Activated B cell treated with CpG ODN at 0.5 μM for 24 hours (primary cell): ENCODE measurements at regions not wholly inside any gene's neighbourhood (a gene's known extent, or its start where the extent isn't known, plus 50 kb on each side); places are given as distances from the start of the nearest gene placed in this dataset.

ENCODE experiments used
- ATAC-seq: fragments of 200-7000 bp; cut with Tn5 transposase; one replicate; pipeline ENCODE4 v1.10.0; 2021; ENCODE audit warnings: low read depth, mild to moderate bottlenecking, moderate library complexity
- CTCF ChIA-PET: fragments of 350-600 bp; sonication (Branson Sonifier 250); formaldehyde crosslinking; loops from one replicate; lab custom pipeline; 2021; ENCODE audit warnings: antibody characterized with exemption; lab: Charles Lee
- POLR2A ChIA-PET: fragments of 350-600 bp; sonication (Branson Sonifier 250); formaldehyde crosslinking; loops from one replicate; lab custom pipeline; 2021; ENCODE audit warnings: antibody characterized with exemption; lab: Charles Lee
- DNase-seq: peaks from one replicate; pipeline ENCODE4 v3.0.0; 2022
- H3K27ac Mint-ChIP-seq: one replicate; pipeline ENCODE4 v1.8.0; 2020; ENCODE audit warnings: mixed read lengths
- H3K27me3 Mint-ChIP-seq: one replicate; pipeline ENCODE4 v1.8.0; 2021; ENCODE audit warnings: mixed read lengths
- H3K36me3 Mint-ChIP-seq: one replicate; pipeline ENCODE4 v1.8.0; 2021; ENCODE audit warnings: low read depth, mixed read lengths
- H3K4me1 Mint-ChIP-seq: one replicate; pipeline ENCODE4 v1.8.0; 2021; ENCODE audit warnings: mixed read lengths
- H3K4me3 Mint-ChIP-seq: one replicate; pipeline ENCODE4 v1.8.0; 2020; ENCODE audit warnings: mild to moderate bottlenecking, mixed read lengths
- H3K9me3 Mint-ChIP-seq: one replicate; pipeline ENCODE4 v1.8.0; 2020; ENCODE audit warnings: mixed read lengths
- CTCF ChIP-seq: fragments of 200-600 bp; IDR thresholded peaks from one replicate; pipeline ENCODE4 v1.8.0; 2022; ENCODE audit warnings: antibody characterized with exemption, mild to moderate bottlenecking
- intact Hi-C: fragments of 100-400 bp; cut with micrococcal nuclease; formaldehyde crosslinking; loops from one replicate; pipeline ENCODE4 v1.15.1; 2024

- no peaks in the 10 kb centered on the region for H3K27me3 Mint-ChIP-seq
- H3K27ac Mint-ChIP-seq: no peak overlapping the region
- ATAC-seq (no peak), DNase-seq (no peak)
- ChIA-PET POLR2A (no interaction called here), CTCF (interaction anchor here (1.2 kb wide), 1 partner anchor 1032 kb away, joined by 6 read pairs; no protein-coding TSS in a partner anchor)
- no peak overlapping the region for H3K4me3 Mint-ChIP-seq
- no peaks in the 10 kb centered on the region for H3K4me1 Mint-ChIP-seq
- no peak for TF ChIP-seq CTCF
- intact Hi-C loops: loop anchor here (1.0 to 2.0 kb wide), 2 partner anchors 1032 to 1581 kb away; no protein-coding TSS in a partner anchor
- H3K36me3 Mint-ChIP-seq: no peaks in the 10 kb centered on the region
- H3K9me3 Mint-ChIP-seq: no peaks in the 10 kb centered on the region
Observed at GRCh38 chr13:65656740-65657329, 1573.3 kb downstream of the PCDH9 start.

DNA sequence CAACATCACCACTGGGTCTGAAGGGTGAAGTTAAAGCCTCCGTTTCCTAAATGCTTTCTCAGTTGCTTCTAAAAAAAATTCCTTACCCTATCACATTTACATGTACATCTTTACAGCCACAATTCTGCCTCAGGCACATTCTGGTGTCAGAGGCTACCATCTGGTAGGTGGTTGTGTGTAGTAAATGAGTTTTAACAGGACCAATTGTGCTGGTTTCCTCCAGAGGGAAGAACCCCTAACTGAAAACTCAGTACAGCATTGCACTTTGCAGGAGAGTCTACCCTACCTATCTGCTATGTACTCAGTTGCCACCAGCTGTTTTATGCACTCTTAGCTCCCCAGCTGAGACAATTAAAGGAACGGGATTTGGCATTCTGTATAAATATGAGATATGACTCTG is 1576.5 kb downstream of the PCDH9 start:
- no peaks in the 10 kb centered on the region for H3K36me3 Mint-ChIP-seq
- H3K9me3 Mint-ChIP-seq: no peaks in the 10 kb centered on the region
- TF ChIP-seq CTCF: no peak
- no peak for DNase-seq
- no peaks in the 10 kb centered on the region for H3K4me1 Mint-ChIP-seq
- ChIA-PET POLR2A (no interaction called here), CTCF (no interaction called here)
- intact Hi-C loops: no loop called here
- H3K4me3 Mint-ChIP-seq: no peak overlapping the region
- H3K27ac Mint-ChIP-seq: no peak overlapping the region
- H3K27me3 Mint-ChIP-seq: no peaks in the 10 kb centered on the region
- no peak for ATAC-seq

DNA sequence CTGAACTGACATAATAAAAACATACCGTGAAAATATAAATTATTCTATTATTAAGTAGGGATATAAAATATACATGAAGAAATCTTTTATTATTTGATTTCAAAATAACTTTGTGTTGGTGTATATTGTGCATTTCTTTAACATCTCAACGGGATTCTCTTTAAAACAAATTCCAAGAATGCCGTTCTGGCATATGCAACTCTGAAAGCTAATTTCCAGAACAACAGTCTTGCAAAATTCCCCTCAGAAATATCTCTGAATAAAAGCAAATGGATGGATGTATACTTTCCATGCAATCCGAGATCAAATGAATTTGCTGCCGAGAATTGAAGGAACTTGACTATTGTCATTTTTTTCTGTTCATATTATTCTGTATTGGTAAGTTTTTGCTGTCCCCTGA is 1579.8 kb downstream of the PCDH9 start:
- ChIA-PET CTCF (no interaction called here), POLR2A (no interaction called here)

GRCh38 chr13:65642996-65643395 is 1587.1 kb downstream of the PCDH9 start:
- Mint-ChIP-seq H3K4me1 (no peaks in the 10 kb centered on the region), H3K27me3 (no peaks in the 10 kb centered on the region), H3K4me3 (no peak overlapping the region), H3K27ac (no peak overlapping the region), H3K36me3 (no peaks in the 10 kb centered on the region), H3K9me3 (no peaks in the 10 kb centered on the region)
- DNase-seq (no peak), ATAC-seq (no peak)
- ChIA-PET POLR2A (no interaction called here), CTCF (no interaction called here)
- intact Hi-C loops: no loop called here
- no peak for TF ChIP-seq CTCF

More for the DNA sequence above, 1579.8 kb downstream of the PCDH9 start:
- intact Hi-C loops: no loop called here
- H3K4me3 Mint-ChIP-seq: no peak overlapping the region
- ATAC-seq (no peak), DNase-seq (no peak)
- no peaks in the 10 kb centered on the region for H3K36me3 Mint-ChIP-seq
- H3K9me3 Mint-ChIP-seq: no peaks in the 10 kb centered on the region
- TF ChIP-seq CTCF: no peak
- no peak overlapping the region for H3K27ac Mint-ChIP-seq
- no peaks in the 10 kb centered on the region for H3K27me3 Mint-ChIP-seq
- no peaks in the 10 kb centered on the region for H3K4me1 Mint-ChIP-seq

GRCh38 chr13:65642301-65642700 is 1587.8 kb downstream of the PCDH9 start:
- Mint-ChIP-seq H3K27ac (no peak overlapping the region), H3K9me3 (no peaks in the 10 kb centered on the region), H3K27me3 (no peaks in the 10 kb centered on the region), H3K36me3 (no peaks in the 10 kb centered on the region), H3K4me1 (no peaks in the 10 kb centered on the region), H3K4me3 (no peak overlapping the region)
- POLR2A ChIA-PET: no interaction called here
- TF ChIP-seq CTCF: no peak
- CTCF ChIA-PET: no interaction called here
- no peak for DNase-seq
- ATAC-seq: no peak
- intact Hi-C loops: no loop called here
